HL-60 (cell line): ENCODE measurements at regions not wholly inside any gene's neighbourhood (a gene's known extent, or its start where the extent isn't known, plus 50 kb on each side); places are given as distances from the start of the nearest gene placed in this dataset.

Source experiments
- DNase-seq, 2 experiments: peaks; one replicate each; pipeline ENCODE4 v3.0.0-alpha.2; 2010 to 2020; ENCODE audit warnings: low read depth in 1 of 2, low spot score in 1 of 2
- H3K27ac ChIP-seq: fragments of 250-450 bp; sonication (Bioruptor Pico); replicated peaks from 2 replicates; pipeline ENCODE4 v1.5.1; 2020; ENCODE audit warnings: mild to moderate bottlenecking, moderate library complexity
- H3K27me3 ChIP-seq: fragments of 250-450 bp; sonication (Bioruptor Pico); 2 replicates; pipeline ENCODE4 v1.5.1; 2021; ENCODE audit warnings: mild to moderate bottlenecking, moderate library complexity; ENCODE audit not compliant: insufficient read depth, poor library complexity, severe bottlenecking
- H3K4me3 ChIP-seq: replicated peaks from 2 replicates; pipeline ENCODE4 v1.5.1; 2011; ENCODE audit warnings: mild to moderate bottlenecking, control low read depth, low read length; ENCODE audit not compliant: insufficient read depth
- CTCF ChIP-seq: IDR thresholded peaks from one replicate; pipeline ENCODE4 v1.5.1; 2011; ENCODE audit warnings: low read length, control low read depth, inconsistent platforms; ENCODE audit not compliant: insufficient read depth
- GABPA ChIP-seq: IDR thresholded peaks from 2 replicates; pipeline ENCODE4 v1.6.1; 2012; ENCODE audit warnings: low read depth
- POLR2AphosphoS5 ChIP-seq: IDR thresholded peaks from 2 replicates; pipeline ENCODE4 v1.6.1; 2012; ENCODE audit warnings: low read depth
- REST ChIP-seq: IDR thresholded peaks from 2 replicates; pipeline ENCODE4 v1.6.1; 2012; ENCODE audit warnings: low read depth; ENCODE audit not compliant: insufficient replicate concordance
- SPI1 ChIP-seq: IDR thresholded peaks from 2 replicates; pipeline ENCODE4 v1.6.1; 2012; ENCODE audit warnings: low read depth, mild to moderate bottlenecking, borderline replicate concordance

- Histone ChIP-seq H3K4me3 (no peak overlapping the region), H3K27ac (no peak overlapping the region), H3K27me3 (no peaks in the 10 kb centered on the region)
- TF ChIP-seq POLR2AphosphoS5 (no peak), REST (no peak), GABPA (no peak), SPI1 (no peak), CTCF (no peak)
- DNase-seq = no peak
These were observed 114.9 kb upstream of the SORCS3 start for GRCh38 chr10:104526188-104526587.

- Histone ChIP-seq H3K27ac (no peak overlapping the region), H3K27me3 (no peaks in the 10 kb centered on the region), H3K4me3 (no peak overlapping the region)
- no peak for TF ChIP-seq POLR2AphosphoS5
- TF ChIP-seq SPI1 = no peak
- no peak for TF ChIP-seq GABPA
- no peak for TF ChIP-seq CTCF
- no peak for TF ChIP-seq REST
- no peak for DNase-seq
These were observed 114.1 kb upstream of the SORCS3 start for GRCh38 chr10:104527013-104527412.

GRCh38 chr10:104540181-104540580, 100.9 kb upstream of the SORCS3 start:
- no peaks in the 10 kb centered on the region for H3K27me3 ChIP-seq
- no peak for DNase-seq
- TF ChIP-seq REST = no peak
- TF ChIP-seq POLR2AphosphoS5 = no peak
- no peak for TF ChIP-seq SPI1
- TF ChIP-seq CTCF = no peak
- no peak for TF ChIP-seq GABPA
- no peak overlapping the region for H3K4me3 ChIP-seq
- no peak overlapping the region for H3K27ac ChIP-seq
